EH (cell line): ENCODE measurements at regions not wholly inside any gene's neighbourhood (a gene's known extent, or its start where the extent isn't known, plus 50 kb on each side); places are given as distances from the start of the nearest gene placed in this dataset.
"Not testable (repeated sequence)": the region's sequence is repeated elsewhere in the genome, so short reads cannot be mapped to it uniquely, and the experiment has no call there.

Experiments used
- DNase-seq: peaks from one replicate; pipeline ENCODE4 v3.0.0-alpha.2; 2015; ENCODE audit warnings: low read depth

DNA sequence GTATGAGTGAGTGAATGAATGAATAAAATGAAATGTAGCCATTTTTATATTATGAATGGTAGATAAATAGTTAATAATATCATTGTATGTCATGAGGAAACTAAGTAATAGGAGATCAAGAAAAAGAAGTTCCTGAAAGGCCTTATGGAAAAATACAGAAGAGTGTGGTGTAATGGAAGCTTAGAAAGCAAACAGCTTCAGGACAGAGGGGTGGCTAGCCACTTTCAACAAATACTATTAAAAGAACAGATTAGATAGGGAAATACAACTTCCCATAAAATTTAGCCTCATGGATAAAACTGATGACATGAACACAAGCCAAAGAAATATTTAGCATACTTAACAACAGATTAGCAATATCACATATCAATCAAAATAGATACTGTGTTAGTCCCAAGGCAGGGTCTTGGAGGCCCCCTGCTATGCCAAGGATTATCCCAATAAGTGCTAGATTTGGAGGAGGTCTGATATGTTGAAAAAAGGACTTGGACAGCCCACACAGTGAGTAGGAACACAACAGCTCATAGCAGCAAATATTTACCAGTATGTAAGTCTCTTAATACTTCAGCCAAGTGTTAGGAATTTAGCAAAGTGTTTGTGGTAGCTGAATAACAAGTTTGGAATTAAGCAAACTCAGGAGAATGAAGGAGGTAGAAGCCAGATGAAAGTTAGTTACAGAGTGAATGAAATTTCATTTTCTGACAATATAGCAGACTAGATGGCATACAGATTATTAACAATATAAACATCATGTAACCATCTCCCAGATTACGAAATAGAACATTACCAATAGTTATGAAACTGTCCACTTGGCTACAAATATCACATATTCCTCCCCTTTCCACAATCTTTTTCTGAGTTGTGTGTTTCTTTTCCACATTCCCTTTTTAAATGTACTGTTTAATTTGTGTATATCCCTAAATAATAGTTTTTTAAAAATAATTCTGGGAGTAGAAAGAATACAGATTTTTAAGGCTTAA lies 1632.0 kb downstream of the PCDH9 start:
- DNase-seq = peak; percentile 81

DNA sequence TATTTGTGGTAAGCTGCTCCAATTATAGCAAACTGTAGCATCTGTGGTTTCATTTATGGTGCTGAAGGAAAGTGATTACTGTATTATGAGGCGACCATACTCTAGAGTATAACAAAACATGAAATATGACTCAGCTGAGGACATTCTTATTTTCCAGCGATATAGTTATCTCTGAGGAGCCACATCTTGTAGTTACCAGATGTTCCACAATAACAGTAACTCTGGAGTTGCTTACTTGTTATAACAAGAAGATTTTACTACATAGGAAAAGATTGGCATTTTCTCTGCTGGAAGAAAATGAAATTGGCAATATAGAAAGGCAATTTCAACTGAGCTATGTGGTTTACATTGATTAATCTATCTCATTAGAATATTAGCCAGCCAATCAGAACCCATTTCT lies 1634.2 kb downstream of the PCDH9 start:
- DNase-seq = peak; percentile 47

DNA sequence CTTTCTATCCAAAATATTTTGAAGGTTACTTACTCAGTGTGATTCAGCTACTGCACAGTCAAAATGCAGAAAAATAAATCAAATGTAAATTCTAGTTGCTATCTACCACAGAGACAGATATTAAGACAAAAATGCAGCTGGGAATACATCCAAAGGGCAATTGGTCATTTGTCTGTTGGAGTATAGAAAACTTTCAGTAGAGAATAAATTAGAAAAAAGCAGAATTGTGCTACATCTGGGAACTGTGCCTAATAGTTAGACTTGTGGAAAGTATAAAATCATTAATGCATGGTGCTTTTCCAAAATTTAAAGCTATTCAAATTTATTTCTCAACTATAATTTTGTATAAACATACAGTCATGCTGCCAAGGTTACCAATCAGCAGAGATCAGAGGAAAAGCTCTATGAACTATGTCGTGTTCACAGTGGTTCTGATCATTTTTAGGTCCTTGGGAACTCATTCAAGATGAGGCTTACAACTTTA lies 1635.8 kb downstream of the PCDH9 start:
- DNase-seq = peak; percentile 92

DNA sequence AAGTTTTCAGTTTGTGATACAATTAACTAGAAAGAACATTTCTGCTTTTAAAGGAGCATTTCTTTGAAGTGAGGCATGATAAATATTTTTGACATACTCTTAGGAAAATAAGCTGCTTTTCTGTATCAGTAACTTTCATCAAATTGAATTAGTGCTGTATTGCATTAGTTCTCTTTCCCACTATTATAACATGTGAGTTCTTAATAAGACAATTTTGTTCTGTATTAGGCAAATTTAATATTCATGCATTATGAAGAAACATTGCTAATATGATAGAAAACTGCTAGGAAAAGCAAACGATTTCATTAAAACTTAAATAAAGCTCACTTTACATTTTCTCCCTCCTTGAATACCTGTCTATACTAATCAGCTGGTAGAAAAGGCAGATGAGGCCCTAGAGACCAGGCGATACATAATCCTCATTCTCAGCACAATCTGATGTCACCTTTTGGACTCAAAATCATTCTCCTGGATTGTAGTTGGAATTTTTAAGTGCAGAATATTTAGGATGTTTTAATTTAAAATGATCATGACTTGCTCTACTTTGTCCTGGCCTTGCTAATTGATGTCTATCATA lies 1636.8 kb downstream of the PCDH9 start:
- DNase-seq = no peak

DNA sequence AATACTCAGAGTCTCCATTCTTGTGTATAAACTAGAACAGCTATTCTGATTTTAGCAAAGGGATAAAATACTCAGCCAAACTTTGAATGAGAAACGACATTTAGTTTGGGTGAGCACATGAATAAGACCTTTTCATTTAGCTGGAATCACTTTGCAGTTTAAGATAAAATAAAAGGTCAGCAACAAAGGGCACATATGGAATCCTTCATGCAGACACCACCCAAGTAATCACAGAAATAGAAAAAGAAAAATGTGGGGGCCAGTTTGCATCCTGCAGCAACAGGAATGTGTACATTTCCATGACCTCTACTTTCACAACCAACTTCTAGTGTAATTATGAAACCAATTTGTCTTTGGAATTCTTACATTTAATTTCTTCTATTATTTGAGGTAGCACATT lies 1637.4 kb downstream of the PCDH9 start:
- peak; percentile 44 for DNase-seq

DNA sequence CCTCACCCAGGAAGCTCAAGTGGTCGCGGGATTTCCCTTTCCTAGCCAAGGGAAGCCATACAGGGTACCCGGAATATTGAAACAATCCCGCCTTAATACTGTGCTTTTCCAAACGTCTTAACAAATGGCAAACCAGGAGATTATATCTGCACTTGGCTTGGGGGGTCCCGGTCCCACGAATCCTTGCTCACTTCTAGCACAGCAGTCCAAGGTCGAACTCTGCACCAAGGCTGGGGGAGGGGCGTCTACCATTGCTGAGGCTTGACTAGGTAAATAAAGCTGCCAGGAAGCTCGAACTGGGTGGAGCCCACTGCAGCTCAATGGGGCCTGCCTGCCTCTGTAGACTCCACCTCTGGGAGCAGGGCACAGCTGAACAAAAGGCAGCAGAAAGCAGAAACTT lies 1644.8 kb downstream of the PCDH9 start:
- DNase-seq = no peak

DNA sequence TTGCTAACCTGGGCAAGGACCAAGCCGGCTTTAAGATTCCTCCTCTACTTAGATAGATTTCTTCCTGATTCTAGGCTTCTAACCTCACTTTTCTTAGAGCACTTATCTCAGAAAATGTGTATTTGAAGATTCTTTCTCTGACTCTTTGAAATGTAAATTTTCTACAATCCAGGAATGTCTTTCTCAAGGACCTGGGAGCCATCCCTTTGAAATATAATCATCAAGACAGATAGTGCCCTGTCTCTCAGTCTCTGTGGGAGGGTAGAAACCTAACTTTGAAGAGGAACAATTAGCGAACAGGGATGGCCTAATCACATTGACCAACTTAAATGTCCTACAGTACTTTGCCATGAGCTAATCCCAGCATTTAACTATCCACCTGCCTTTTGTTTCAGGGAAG lies 1646.0 kb downstream of the PCDH9 start:
- DNase-seq = no peak

DNA sequence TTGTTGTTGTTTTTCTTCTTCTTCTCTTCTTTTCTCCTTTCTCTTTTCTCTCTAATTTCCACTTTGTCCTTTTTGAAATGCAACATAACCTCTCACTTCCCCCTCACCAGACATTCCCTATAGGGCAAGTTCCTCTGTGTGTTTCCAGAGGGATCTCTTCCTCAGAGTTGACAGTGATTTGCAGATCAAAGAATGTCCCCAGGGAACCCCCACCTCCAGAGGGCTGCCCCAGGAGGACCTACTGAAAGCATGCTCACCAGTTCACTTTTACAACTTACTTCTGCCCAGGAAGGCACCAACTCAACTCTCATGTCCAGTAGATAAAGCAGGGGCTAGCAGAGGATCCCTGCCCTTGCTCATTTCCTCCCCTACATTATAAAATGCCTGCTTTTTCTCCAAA lies 1648.0 kb downstream of the PCDH9 start:
- no peak for DNase-seq

DNA sequence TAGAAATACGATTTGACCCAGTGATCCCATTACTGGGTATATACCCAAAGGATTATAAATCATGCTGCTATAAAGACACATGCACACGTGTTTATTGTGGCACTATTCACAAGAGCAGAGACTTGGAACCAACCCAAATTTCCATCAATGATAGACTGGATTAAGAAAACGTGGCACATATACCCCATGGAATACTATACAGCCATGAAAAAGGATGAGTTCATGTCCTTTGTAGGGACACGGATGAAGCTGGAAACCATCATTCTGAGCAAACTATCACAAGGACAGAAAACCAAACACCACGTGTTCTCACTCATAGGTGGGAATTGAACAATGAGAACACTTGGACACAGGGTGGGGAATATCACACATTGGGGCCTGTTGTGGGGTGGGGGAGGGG lies 1665.6 kb downstream of the PCDH9 start:
- not testable (repeated sequence) for DNase-seq

DNA sequence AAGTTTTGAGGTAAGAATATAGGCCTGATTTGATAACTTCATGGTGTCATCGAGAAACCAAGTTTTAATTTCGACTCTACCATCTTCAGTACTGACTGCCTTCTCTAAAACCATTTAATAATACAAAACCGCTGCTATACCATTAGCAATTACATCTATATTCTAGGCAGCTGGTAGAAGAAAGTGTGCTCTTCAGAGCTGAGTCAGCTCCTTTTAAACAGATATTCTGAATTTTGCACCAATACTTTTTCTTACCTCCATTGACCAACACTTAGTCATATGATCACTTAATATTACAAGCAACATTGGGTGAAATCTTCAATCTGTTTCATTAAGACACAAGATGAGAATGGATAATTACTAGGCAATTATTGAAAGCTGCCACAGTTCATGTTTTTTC lies 1667.8 kb downstream of the PCDH9 start:
- DNase-seq = no peak

DNA sequence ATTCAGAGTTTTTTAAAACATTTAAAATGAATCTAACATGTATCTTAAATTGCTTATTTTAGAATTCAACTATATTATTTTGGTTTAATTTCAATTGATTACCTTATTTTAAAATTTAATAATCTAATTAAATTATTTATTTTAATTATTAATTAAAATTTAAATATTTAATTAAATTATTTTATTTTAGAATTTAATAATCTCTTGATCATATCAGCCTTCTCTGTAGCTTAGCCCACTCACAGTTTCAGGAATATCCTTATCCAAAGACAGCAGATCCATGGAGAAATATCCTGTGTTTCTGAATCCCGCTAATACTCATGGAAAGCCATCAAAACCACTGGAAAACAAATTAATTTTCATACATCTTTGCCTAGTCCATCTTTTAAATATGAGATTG lies 1669.2 kb downstream of the PCDH9 start:
- no peak for DNase-seq

DNA sequence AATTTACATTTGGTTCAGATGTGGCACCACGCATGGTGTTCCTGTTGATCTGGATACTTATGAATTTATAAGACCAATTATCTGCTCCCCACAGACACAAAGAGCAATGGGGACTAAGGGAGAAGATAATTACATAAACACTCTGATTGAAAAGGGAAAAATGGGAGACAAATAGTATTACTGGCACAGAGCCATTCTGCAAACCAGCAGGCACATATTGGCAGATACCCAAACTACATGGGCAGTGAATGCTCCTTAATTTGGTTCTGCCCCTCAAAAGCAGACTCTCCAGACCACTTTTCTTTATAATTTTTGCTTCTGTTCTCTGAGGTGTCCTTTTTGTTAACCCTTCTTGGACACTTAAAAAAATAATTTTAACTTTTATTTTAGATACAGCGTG lies 1674.2 kb downstream of the PCDH9 start:
- DNase-seq = no peak

DNA sequence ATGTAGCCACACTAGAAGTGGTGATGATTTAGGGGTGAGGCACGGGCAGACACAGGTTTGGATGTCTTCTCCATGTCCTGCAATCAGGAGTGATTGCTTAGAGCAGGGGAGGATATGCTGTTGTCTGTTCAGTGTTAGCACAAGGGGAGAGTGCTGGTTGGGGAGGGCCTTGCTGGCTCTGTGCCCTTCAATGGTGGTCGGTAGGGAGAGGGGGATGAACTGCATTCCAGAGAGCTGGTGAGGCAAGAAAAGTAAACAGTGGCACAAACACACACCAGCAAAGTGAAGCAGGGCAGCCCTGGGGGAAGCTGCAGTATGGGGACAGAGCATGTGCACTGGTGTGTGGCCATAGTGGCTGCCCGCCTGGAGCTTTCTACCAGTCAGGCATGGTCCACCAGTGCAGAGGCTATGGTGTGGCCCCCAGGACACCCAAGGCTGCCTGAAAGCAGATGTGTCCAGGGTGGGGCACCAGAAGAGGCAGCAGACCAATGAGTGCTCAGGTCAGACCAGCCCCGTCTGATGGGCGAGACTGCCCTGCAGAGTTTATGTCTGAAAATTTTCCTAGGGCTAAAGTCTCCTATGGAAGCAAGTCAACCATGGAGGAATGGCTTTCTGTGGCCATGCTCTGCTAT lies 1676.9 kb downstream of the PCDH9 start:
- no peak for DNase-seq

DNA sequence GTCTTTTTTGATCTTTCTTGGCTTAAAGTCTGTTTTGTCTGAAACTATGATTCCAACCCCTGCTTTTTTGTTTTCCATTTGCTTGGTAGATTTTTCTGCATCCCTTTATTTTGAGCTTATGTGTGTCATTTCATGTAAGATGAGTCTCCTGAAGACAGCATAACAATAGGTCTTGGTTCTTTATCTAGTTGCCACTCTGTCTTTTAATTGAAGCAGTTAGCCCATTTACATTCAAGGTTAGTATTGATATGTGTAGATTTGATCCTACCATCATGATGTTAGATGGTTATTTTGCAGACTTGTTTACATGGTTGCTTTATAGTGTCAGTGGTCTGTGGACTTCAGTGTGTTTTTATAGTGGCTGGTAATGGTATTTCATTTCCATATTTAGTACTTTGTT lies 1678.9 kb downstream of the PCDH9 start:
- no peak for DNase-seq

DNA sequence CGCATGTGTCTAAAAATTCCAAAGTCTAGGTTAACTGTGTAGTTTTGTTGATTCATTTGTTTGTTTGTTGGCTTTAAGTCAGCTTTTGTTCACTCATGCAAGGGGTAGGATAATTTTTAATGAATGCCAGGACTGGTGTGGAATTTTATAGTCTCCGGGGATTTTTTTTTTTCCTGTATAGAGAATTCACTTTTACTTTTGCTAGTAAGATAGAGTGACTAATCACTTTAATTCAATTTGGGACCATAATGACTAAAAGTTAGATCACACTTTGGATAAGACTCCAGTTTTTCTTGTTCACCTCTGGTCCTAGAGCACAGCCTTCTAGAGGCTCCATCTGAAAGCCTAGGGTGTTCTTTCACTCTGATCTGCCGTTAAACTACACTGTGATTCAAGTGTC lies 1690.0 kb downstream of the PCDH9 start:
- DNase-seq = peak; percentile 39

DNA sequence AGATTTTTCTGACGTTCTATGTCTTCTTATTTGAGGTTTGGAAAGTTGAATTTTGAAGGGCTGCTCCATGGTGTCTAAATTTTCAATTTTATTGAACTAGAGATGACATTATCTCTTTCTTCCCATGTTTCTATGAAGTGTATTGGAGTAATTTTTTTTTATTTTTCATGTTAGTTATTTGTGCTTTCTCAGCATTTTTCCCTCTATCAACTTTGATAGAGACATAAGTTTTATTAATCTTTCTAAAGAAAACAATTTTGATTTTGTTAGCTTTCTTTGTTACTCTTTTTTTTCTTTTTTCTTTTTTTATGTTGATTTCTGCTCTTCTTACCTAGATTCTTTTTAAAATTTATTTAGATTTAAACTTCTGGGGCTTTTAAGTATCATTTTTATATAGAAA lies 1694.8 kb downstream of the PCDH9 start:
- DNase-seq = no peak

DNA sequence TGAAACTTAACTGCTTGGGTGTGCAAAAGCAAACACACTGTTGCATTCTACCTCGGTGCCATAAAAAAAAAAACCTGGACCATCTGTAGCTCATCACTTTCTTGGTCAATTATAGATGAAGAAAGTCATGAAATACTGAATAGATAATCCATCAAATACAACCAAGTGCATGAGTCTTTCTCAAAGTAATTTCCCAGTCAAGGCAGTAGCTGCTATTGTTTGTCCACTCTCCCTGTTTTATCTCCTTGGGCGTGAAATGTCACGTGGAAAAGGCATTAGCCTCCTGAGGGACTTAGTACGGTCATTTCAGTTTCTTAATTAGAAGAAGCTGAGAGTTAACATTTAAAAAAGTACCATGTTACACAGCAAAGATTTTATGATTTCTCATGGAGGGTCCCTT lies 1697.9 kb downstream of the PCDH9 start:
- DNase-seq = no peak

DNA sequence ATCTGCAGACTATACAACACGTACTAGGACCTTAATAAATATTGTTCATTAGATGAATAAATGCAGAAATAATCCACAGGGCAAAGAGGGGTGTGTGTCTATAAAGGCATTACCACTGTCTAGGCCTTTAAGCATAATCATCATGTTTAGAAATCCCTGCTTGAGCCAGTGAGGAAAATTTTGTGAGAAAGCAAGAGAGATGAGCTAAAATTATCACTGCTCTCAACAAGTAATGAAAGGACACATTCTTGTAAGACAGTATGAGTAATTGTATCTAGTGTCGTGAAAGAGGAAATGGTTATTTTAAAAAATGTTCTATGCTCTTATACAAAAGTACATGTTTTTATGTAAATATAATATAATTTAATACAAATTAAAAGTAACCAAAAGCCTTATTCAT lies 1699.4 kb downstream of the PCDH9 start:
- peak; percentile 45 for DNase-seq

DNA sequence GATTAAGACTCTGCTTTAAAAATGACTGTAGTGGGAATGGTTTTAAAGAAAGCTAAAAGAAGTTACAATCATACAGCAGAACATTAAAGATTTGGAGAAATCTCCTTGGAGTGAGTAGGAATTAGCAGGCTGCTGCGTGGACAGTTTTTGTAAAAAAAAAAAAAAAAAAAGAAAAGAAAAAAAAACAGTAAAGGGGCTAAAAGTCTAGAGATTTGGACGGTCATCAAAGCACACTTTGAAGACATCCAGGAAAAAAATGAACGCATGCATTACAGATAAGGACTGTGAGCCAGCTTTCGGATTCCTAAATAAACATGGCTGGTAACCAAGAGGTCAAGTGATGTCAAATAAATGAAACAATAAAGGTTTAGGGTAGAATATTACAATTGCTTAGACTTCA lies 1700.6 kb downstream of the PCDH9 start:
- no peak for DNase-seq

DNA sequence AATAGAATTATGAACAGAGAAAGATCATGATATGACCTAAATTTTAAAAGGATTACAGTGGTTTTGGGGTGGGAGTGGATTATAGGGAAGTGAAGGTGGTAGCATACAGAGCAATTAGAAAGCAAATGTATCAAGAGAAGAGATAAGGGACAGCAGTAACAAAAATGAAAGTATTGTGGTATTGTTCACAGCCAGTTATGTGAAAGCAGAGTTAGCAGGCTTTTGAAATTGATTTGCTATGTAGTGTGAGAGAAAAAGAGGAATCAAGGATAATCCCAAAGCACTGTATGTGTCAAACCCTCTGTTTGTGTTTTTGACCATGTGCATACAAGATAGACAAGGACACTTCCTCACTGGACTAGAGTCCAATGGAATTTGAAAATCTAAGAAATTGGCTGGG lies 1721.4 kb downstream of the PCDH9 start:
- no peak for DNase-seq

DNA sequence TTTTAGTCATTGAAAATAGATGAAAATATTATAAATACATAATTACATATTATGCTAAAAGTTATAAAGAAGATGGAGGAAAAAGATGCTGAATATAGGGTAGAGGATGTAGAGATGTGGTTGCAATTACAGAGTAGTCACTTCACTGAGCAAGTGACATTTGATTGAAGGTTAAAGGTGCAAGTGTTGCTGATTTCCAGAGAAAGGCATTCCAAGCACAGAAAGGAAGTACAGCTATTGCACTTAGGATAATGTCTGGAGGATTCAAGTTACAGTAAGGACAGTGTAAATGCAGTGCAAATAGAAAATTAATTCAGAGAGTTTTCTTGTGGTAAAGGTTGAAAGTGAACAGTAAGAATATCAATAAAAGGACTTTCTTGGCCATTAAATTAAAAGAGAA lies 1721.8 kb downstream of the PCDH9 start:
- DNase-seq = no peak

DNA sequence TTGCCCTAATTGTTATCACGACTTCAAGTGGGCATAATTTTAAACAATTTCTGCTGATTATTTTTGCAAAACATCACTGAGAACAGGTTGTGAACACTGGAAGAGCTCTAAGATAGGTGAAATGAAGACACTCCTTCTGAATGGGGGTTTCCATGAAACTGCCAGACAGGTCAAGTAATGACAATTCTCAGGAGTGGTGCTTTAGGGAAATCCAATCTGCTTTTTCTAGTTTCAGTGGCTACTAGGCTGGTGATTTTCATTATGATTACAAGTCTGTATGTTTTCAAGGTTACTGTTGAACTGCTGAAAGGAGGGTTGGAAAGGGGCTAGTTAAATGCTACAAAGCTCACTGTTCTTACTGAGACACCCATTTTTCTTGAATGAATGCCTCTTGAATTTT lies 1724.2 kb downstream of the PCDH9 start:
- DNase-seq = no peak

DNA sequence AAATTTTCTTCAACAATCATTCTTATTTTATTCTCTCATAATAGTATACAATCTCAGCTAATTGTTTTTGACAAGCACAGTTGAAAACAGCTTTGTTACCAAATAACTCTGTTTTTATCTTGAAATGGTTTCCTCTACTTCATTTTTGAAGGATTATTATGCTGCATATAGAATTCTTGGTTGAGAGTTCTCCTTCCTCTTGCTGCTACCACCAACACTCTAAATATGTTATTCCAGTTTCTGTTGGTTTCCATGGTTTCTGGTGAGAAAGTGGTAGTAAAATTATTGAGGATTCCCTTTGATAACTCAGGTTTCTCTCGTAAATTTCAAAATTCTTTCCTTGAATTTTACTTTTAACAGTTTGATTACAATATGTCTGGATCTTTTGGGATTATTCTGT lies 1725.9 kb downstream of the PCDH9 start:
- DNase-seq = no peak
